ENCODE measurements at regions not wholly inside any gene's neighbourhood (a gene's known extent, or its start where the extent isn't known, plus 50 kb on each side); places are given as distances from the start of the nearest gene placed in this dataset.
"Not testable (repeated sequence)": the region's sequence is repeated elsewhere in the genome, so short reads cannot be mapped to it uniquely, and the experiment has no call there.

GRCh38 chr19:30857388-30857787, 485.2 kb downstream of the ZNF536 start:
- DNase-seq = no peak

- DNase-seq = no peak
Observed at GRCh38 chr19:30856786-30857185, 484.6 kb downstream of the ZNF536 start.

- no peak for DNase-seq
Observed at GRCh38 chr19:30856376-30856775, 484.2 kb downstream of the ZNF536 start.

GRCh38 chr19:30855442-30855841, 483.3 kb downstream of the ZNF536 start:
- DNase-seq = no peak

GRCh38 chr19:30854661-30855060, 482.5 kb downstream of the ZNF536 start:
- no peak for DNase-seq

GRCh38 chr19:30854207-30854606, 482.0 kb downstream of the ZNF536 start:
- DNase-seq = no peak

GRCh38 chr19:30853036-30853435, 480.9 kb downstream of the ZNF536 start:
- no peak for DNase-seq

GRCh38 chr19:30852168-30852567, 480.0 kb downstream of the ZNF536 start:
- DNase-seq = no peak

GRCh38 chr19:30851646-30852045, 479.5 kb downstream of the ZNF536 start:
- no peak for DNase-seq

- no peak for DNase-seq
Observed at GRCh38 chr19:30848636-30849425, 476.6 kb downstream of the ZNF536 start.

GRCh38 chr19:30846102-30846501, 473.9 kb downstream of the ZNF536 start:
- no peak for DNase-seq

- DNase-seq = no peak
Observed at GRCh38 chr19:30842926-30843325, 470.7 kb downstream of the ZNF536 start.

- DNase-seq = no peak
Observed at GRCh38 chr19:30841934-30842333, 469.8 kb downstream of the ZNF536 start.

GRCh38 chr19:30830875-30831274, 458.7 kb downstream of the ZNF536 start:
- DNase-seq = no peak

GRCh38 chr19:30825505-30825904, 453.3 kb downstream of the ZNF536 start:
- not testable (repeated sequence) for DNase-seq

- DNase-seq = no peak
Observed at GRCh38 chr19:30824809-30825208, 452.6 kb downstream of the ZNF536 start.

- DNase-seq = no peak
Observed at GRCh38 chr19:30817965-30818567, 445.9 kb downstream of the ZNF536 start.

GRCh38 chr19:30817197-30817596, 445.0 kb downstream of the ZNF536 start:
- no peak for DNase-seq

GRCh38 chr19:30815889-30816580, 443.9 kb downstream of the ZNF536 start:
- DNase-seq = no peak

GRCh38 chr19:30812099-30812678, 440.0 kb downstream of the ZNF536 start:
- no peak for DNase-seq

GRCh38 chr19:30811397-30812098, 439.4 kb downstream of the ZNF536 start:
- DNase-seq = no peak

- DNase-seq = no peak
Observed at GRCh38 chr19:30810726-30811125, 438.5 kb downstream of the ZNF536 start.

- DNase-seq = no peak
Observed at GRCh38 chr19:30807278-30807677, 435.1 kb downstream of the ZNF536 start.
